Keratinocyte (primary cell): ENCODE measurements at regions not wholly inside any gene's neighbourhood (a gene's known extent, or its start where the extent isn't known, plus 50 kb on each side); places are given as distances from the start of the nearest gene placed in this dataset.

ENCODE experiments used
- DNase-seq: peaks from one replicate; pipeline ENCODE4 v3.0.0-alpha.2; 2011; ENCODE audit warnings: low read depth, missing footprints, low spot score
- FAIRE-seq: peaks from 2 replicates; lab custom pipeline; 2011; peaks lifted over from hg19 to GRCh38; lab: Jason Lieb, UNC
- H2AFZ ChIP-seq: 2 replicates; pipeline ENCODE4 v1.6.0; 2012; ENCODE audit warnings: low read length, control low read depth, inconsistent platforms; ENCODE audit not compliant: control insufficient read depth
- H3K27ac ChIP-seq: 2 replicates; pipeline ENCODE4 v1.5.1; 2011; ENCODE audit warnings: low read length; ENCODE audit not compliant: control insufficient read depth, insufficient read depth
- H3K27me3 ChIP-seq: 3 replicates; pipeline ENCODE4 v1.6.0; 2011; ENCODE audit warnings: low read length; ENCODE audit not compliant: control insufficient read depth, insufficient read depth; ENCODE audit errors: extremely low read depth
- H3K36me3 ChIP-seq, 2 experiments: 2 replicates in 1 of 2; 3 replicates in 1 of 2; pipeline ENCODE4 v1.5.1; 2011; ENCODE audit warnings: low read length in 2 of 2, mild to moderate bottlenecking in 1 of 2; ENCODE audit not compliant: control insufficient read depth in 2 of 2, insufficient read depth in 2 of 2; ENCODE audit errors: extremely low read depth in 1 of 2
- H3K4me1 ChIP-seq: 3 replicates; pipeline ENCODE4 v1.5.1; 2011; ENCODE audit warnings: low read length; ENCODE audit not compliant: control insufficient read depth, insufficient read depth; ENCODE audit errors: extremely low read depth
- H3K4me2 ChIP-seq: 3 replicates; pipeline ENCODE4 v1.6.0; 2011; ENCODE audit warnings: low read depth, low read length; ENCODE audit not compliant: control insufficient read depth, insufficient read depth; ENCODE audit errors: extremely low read depth
- H3K4me3 ChIP-seq, 3 experiments: fragments of 200-600 bp in 1 of 3; sonication (generic) in 1 of 3; 2 replicates in 2 of 3; 3 replicates in 1 of 3; pipeline ENCODE4 v1.5.1; 2011 to 2016; ENCODE audit warnings: low read length in 3 of 3, mild to moderate bottlenecking in 3 of 3, control low read depth in 2 of 3, inconsistent platforms in 1 of 3, low read depth in 1 of 3, mixed read lengths in 1 of 3, mixed run types in 1 of 3, moderate library complexity in 1 of 3; ENCODE audit not compliant: control insufficient read depth in 2 of 3, insufficient read depth in 2 of 3; ENCODE audit errors: extremely low read depth in 1 of 3
- H3K79me2 ChIP-seq: 2 replicates; pipeline ENCODE4 v1.6.0; 2012; ENCODE audit warnings: low read length; ENCODE audit not compliant: control insufficient read depth, insufficient read depth
- H3K9ac ChIP-seq: 3 replicates; pipeline ENCODE4 v1.6.0; 2011; ENCODE audit warnings: low read length; ENCODE audit not compliant: control insufficient read depth, insufficient read depth; ENCODE audit errors: extremely low read depth
- H3K9me1 ChIP-seq: 3 replicates; pipeline ENCODE4 v1.6.0; 2011; ENCODE audit warnings: low read length; ENCODE audit not compliant: control insufficient read depth, insufficient read depth; ENCODE audit errors: extremely low read depth
- H3K9me3 ChIP-seq: 2 replicates; pipeline ENCODE4 v1.5.1; 2012; ENCODE audit warnings: low read depth, low read length; ENCODE audit not compliant: control insufficient read depth
- H4K20me1 ChIP-seq: 3 replicates; pipeline ENCODE4 v1.6.0; 2011; ENCODE audit warnings: low read length; ENCODE audit not compliant: control insufficient read depth, insufficient read depth; ENCODE audit errors: extremely low read depth
- EZH2 ChIP-seq: IDR thresholded peaks from one replicate; pipeline ENCODE4 v1.6.1; 2012; ENCODE audit warnings: inconsistent platforms, mild to moderate bottlenecking, low read length, moderate library complexity
- dilution Hi-C: fragments of 300-500 bp; cut with MboI; formaldehyde crosslinking; loops from one replicate; pipeline ENCODE4 v1.7.0; 2020; ENCODE audit warnings: low sequenced_read_pairs; ENCODE audit not compliant: extremely low pct_ligation_motif_present
- TF ChIP-seq, protein P1 (sequence below), 3 experiments: IDR thresholded peaks in 1 of 3; conservative IDR thresholded peaks in 1 of 3; optimal IDR thresholded peaks in 1 of 3; 2 replicates in 2 of 3; 3 replicates in 1 of 3; pipeline versions ENCODE3 to v1.5.1; 2011; ENCODE audit warnings: low read length in 3 of 3, mild to moderate bottlenecking in 3 of 3, moderate library complexity in 2 of 3, control low read depth in 1 of 3, inconsistent platforms in 1 of 3; ENCODE audit not compliant: insufficient read depth in 2 of 3; ENCODE audit errors: extremely low read depth in 1 of 3

DNA sequence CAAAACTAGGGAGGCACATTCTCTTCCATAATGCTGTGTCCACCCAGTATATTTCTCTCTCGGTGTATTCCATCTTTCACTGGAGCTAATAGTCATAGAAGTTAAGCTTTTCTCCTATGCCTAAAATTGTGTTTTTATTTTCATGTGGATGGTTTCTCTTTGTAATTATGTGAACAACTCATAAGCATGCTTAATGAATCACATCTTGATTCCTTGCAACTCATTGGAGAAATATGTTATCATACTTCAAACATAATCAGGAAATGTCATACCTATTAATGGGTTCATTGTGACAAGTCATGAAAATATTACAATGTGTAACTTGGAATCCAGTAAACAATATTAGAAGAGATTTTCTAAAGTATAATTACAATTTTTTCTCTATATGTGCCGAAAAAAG, 186.3 kb downstream of the SLC7A11 start:
- Histone ChIP-seq H3K36me3 (no peaks in the 10 kb centered on the region), H3K27me3 (no peaks in the 10 kb centered on the region), H3K4me3 (peak overlapping the region in 1 of 3 experiments; percentile 48), H3K9me1 (no peaks in the 10 kb centered on the region), H3K4me1 (peaks cover 37% of the 10 kb centered on the region), H3K9ac (no peak overlapping the region), H3K9me3 (no peaks in the 10 kb centered on the region), H2AFZ (no peak overlapping the region), H3K27ac (peak overlapping the region; percentile 22), H3K79me2 (no peaks in the 10 kb centered on the region), H4K20me1 (no peaks in the 10 kb centered on the region), H3K4me2 (peak overlapping the region; percentile 68)
- DNase-seq (peak; percentile 25), FAIRE-seq (no peak)
- TF ChIP-seq, protein P1, sequence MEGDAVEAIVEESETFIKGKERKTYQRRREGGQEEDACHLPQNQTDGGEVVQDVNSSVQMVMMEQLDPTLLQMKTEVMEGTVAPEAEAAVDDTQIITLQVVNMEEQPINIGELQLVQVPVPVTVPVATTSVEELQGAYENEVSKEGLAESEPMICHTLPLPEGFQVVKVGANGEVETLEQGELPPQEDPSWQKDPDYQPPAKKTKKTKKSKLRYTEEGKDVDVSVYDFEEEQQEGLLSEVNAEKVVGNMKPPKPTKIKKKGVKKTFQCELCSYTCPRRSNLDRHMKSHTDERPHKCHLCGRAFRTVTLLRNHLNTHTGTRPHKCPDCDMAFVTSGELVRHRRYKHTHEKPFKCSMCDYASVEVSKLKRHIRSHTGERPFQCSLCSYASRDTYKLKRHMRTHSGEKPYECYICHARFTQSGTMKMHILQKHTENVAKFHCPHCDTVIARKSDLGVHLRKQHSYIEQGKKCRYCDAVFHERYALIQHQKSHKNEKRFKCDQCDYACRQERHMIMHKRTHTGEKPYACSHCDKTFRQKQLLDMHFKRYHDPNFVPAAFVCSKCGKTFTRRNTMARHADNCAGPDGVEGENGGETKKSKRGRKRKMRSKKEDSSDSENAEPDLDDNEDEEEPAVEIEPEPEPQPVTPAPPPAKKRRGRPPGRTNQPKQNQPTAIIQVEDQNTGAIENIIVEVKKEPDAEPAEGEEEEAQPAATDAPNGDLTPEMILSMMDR (optimal IDR thresholded peaks at IDR 0.05 in 1 of 3, IDR thresholded peaks at IDR 0.05 in 1 of 3, conservative IDR thresholded peaks at IDR 0.05 in 1 of 3; ENCODE audit: extremely low read depth in 1 of 3, insufficient read depth in 2 of 3, low read length in 3 of 3): no peak
- no peak for TF ChIP-seq EZH2
- dilution Hi-C loops: no loop called here

GRCh38 chr4:138053641-138054301, 188.4 kb downstream of the SLC7A11 start:
- DNase-seq (peak; percentile 62), FAIRE-seq (peak; percentile 92)
- Histone ChIP-seq H4K20me1 (no peaks in the 10 kb centered on the region), H3K9ac (no peak overlapping the region), H3K36me3 (no peaks in the 10 kb centered on the region), H3K27me3 (no peaks in the 10 kb centered on the region), H3K9me3 (no peaks in the 10 kb centered on the region), H3K27ac (peak overlapping the region; percentile 42), H3K79me2 (no peaks in the 10 kb centered on the region), H3K4me2 (peak overlapping the region; percentile 73), H3K4me3 (peak overlapping the region in 2 of 3 experiments; percentile 24 to 29), H3K4me1 (peaks cover 37% of the 10 kb centered on the region), H3K9me1 (no peaks in the 10 kb centered on the region), H2AFZ (peak overlapping the region; percentile 23)
- TF ChIP-seq, protein P1 (optimal IDR thresholded peaks at IDR 0.05 in 1 of 3, IDR thresholded peaks at IDR 0.05 in 1 of 3, conservative IDR thresholded peaks at IDR 0.05 in 1 of 3; ENCODE audit: extremely low read depth in 1 of 3, insufficient read depth in 2 of 3, low read length in 3 of 3): no peak
- no peak for TF ChIP-seq EZH2
- dilution Hi-C loops: no loop called here
